Transverse colon (tissue), 4 donors: ENCODE measurements at regions not wholly inside any gene's neighbourhood (a gene's known extent, or its start where the extent isn't known, plus 50 kb on each side); places are given as distances from the start of the nearest gene placed in this dataset.
"Not testable (repeated sequence)": the region's sequence is repeated elsewhere in the genome, so short reads cannot be mapped to it uniquely, and the experiment has no call there.

Source experiments
- EP300 ChIP-seq: sonication (generic); formaldehyde crosslinking; IDR thresholded peaks from one replicate; pipeline ENCODE4 v1.6.1; 2017; ENCODE audit warnings: antibody characterized with exemption, low read depth
- POLR2A ChIP-seq: fragments of 450-650 bp; IDR thresholded peaks from one replicate; pipeline ENCODE4 v1.6.1; 2016; ENCODE audit warnings: antibody characterized with exemption, mild to moderate bottlenecking, moderate library complexity
- POLR2AphosphoS5 ChIP-seq, 3 donors: sonication (generic); formaldehyde crosslinking; IDR thresholded peaks; one replicate each; pipeline ENCODE4 v1.6.1; 2016; ENCODE audit warnings: antibody characterized with exemption in 3 of 3
- TF ChIP-seq, protein P1 (sequence below), 5 experiments: fragments of 200-600 bp in 3 of 5; fragments of 450-650 bp in 2 of 5; sonication (generic) in 3 of 5; IDR thresholded peaks; 1 replicate in 2 of 5; 2 replicates in 3 of 5; pipeline ENCODE4 v1.5.1; 2016 to 2017; ENCODE audit warnings: antibody characterized with exemption in 5 of 5, inconsistent platforms in 3 of 5, mild to moderate bottlenecking in 2 of 5, moderate library complexity in 1 of 5

DNA sequence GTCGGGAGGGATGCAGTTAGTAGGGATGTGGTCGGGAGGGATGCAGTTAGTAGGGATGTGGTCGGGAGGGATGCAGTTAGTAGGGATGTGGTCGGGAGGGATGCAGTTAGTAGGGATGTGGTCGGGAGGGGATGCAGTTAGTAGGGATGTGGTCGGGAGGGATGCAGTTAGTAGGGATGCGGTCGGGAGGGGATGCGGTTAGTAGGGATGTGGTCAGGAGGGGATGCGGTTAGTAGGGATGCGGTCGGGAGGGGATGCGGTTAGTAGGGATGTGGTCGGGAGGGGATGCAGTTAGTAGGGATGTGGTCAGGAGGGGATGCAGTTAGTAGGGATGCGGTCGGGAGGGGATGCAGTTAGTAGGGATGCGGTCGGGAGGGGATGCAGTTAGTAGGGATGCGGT is 96.2 kb downstream of the BDH1 start:
- TF ChIP-seq, protein P1, sequence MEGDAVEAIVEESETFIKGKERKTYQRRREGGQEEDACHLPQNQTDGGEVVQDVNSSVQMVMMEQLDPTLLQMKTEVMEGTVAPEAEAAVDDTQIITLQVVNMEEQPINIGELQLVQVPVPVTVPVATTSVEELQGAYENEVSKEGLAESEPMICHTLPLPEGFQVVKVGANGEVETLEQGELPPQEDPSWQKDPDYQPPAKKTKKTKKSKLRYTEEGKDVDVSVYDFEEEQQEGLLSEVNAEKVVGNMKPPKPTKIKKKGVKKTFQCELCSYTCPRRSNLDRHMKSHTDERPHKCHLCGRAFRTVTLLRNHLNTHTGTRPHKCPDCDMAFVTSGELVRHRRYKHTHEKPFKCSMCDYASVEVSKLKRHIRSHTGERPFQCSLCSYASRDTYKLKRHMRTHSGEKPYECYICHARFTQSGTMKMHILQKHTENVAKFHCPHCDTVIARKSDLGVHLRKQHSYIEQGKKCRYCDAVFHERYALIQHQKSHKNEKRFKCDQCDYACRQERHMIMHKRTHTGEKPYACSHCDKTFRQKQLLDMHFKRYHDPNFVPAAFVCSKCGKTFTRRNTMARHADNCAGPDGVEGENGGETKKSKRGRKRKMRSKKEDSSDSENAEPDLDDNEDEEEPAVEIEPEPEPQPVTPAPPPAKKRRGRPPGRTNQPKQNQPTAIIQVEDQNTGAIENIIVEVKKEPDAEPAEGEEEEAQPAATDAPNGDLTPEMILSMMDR (IDR thresholded peaks at IDR 0.05): not testable (repeated sequence)
- TF ChIP-seq POLR2A; EP300; POLR2AphosphoS5 (IDR thresholded peaks at IDR 0.05): not testable (repeated sequence)
